RWPE2 (cell line): ENCODE measurements at regions not wholly inside any gene's neighbourhood (a gene's known extent, or its start where the extent isn't known, plus 50 kb on each side); places are given as distances from the start of the nearest gene placed in this dataset.

Experiments
- ATAC-seq: fragments of 200-7000 bp; cut with Tn5 transposase; 3 replicates; pipeline ENCODE4 v1.9.1; 2021; ENCODE audit warnings: low read depth
- DNase-seq: peaks from one replicate; pipeline ENCODE4 v3.0.0-alpha.2; 2020; ENCODE audit warnings: low spot score
- H3K27ac ChIP-seq: fragments of 450-650 bp; 2 replicates; pipeline ENCODE4 v1.5.1; 2017; ENCODE audit warnings: mild to moderate bottlenecking; ENCODE audit not compliant: poor library complexity, severe bottlenecking
- H3K27me3 ChIP-seq: fragments of 250-450 bp; sonication (Bioruptor Pico); 2 replicates; pipeline ENCODE4 v1.5.1; 2021; ENCODE audit warnings: mild to moderate bottlenecking, moderate library complexity; ENCODE audit not compliant: insufficient read depth, poor library complexity, severe bottlenecking
- H3K36me3 ChIP-seq: fragments of 250-450 bp; sonication (Bioruptor Pico); 2 replicates; pipeline ENCODE4 v1.5.1; 2020; ENCODE audit warnings: low read depth, mild to moderate bottlenecking, moderate library complexity
- H3K4me1 ChIP-seq: fragments of 250-450 bp; sonication (Bioruptor Pico); 2 replicates; pipeline ENCODE4 v1.5.1; 2021; ENCODE audit warnings: mild to moderate bottlenecking, moderate library complexity; ENCODE audit not compliant: insufficient read depth, poor library complexity, severe bottlenecking
- H3K4me3 ChIP-seq: fragments of 250-450 bp; sonication (Bioruptor Pico); 2 replicates; pipeline ENCODE4 v1.5.1; 2021; ENCODE audit warnings: mild to moderate bottlenecking, moderate library complexity; ENCODE audit not compliant: severe bottlenecking
- H3K9me3 ChIP-seq: fragments of 250-450 bp; sonication (Bioruptor Pico); 2 replicates; pipeline ENCODE4 v1.5.1; 2021; ENCODE audit warnings: mild to moderate bottlenecking, moderate library complexity; ENCODE audit not compliant: severe bottlenecking
- CTCF ChIP-seq: fragments of 450-650 bp; IDR thresholded peaks from one replicate; pipeline ENCODE4 v1.5.1; 2017; ENCODE audit warnings: mild to moderate bottlenecking, moderate library complexity; ENCODE audit not compliant: poor library complexity, severe bottlenecking

GRCh38 chr22:27474711-27475547, 326.6 kb downstream of the MN1 start:
- H3K4me1 ChIP-seq = peaks cover 41% of the 10 kb centered on the region
- H3K9me3 ChIP-seq = no peaks in the 10 kb centered on the region
- H3K27ac ChIP-seq = peak overlapping the region; percentile 99
- peak; percentile 81 for ATAC-seq
- H3K27me3 ChIP-seq = no peaks in the 10 kb centered on the region
- peak; percentile 99 for DNase-seq
- peak overlapping the region; percentile 32 for H3K4me3 ChIP-seq
- peaks cover 8% of the 10 kb centered on the region for H3K36me3 ChIP-seq
- TF ChIP-seq CTCF = peak; percentile 18

GRCh38 chr22:27475548-27475897, 326.0 kb downstream of the MN1 start:
- no peak for DNase-seq
- no peaks in the 10 kb centered on the region for H3K27me3 ChIP-seq
- no peak for ATAC-seq
- peaks cover 46% of the 10 kb centered on the region for H3K4me1 ChIP-seq
- H3K27ac ChIP-seq = peak overlapping the region; percentile 99
- H3K9me3 ChIP-seq = no peaks in the 10 kb centered on the region
- peaks cover 8% of the 10 kb centered on the region for H3K36me3 ChIP-seq
- TF ChIP-seq CTCF = no peak
- H3K4me3 ChIP-seq = peak overlapping the region; percentile 4

- DNase-seq (no peak), ATAC-seq (no peak)
- peak overlapping the region; percentile 99 for H3K27ac ChIP-seq
These were observed 325.2 kb downstream of the MN1 start for GRCh38 chr22:27476318-27476717.

GRCh38 chr22:27476729-27477128, 324.8 kb downstream of the MN1 start:
- peak; percentile 88 for DNase-seq
- no peak for TF ChIP-seq CTCF
- H3K27ac ChIP-seq = peak overlapping the region; percentile 99

More at GRCh38 chr22:27476318-27476717, 325.2 kb downstream of the MN1 start:
- Histone ChIP-seq H3K4me1 (peaks cover 46% of the 10 kb centered on the region), H3K36me3 (peaks cover 11% of the 10 kb centered on the region), H3K9me3 (no peaks in the 10 kb centered on the region), H3K4me3 (no peak overlapping the region), H3K27me3 (no peaks in the 10 kb centered on the region)
- TF ChIP-seq CTCF = no peak

GRCh38 chr22:27477171-27477570, 324.4 kb downstream of the MN1 start:
- no peak for TF ChIP-seq CTCF
- DNase-seq (no peak), ATAC-seq (no peak)

More at GRCh38 chr22:27476729-27477128, 324.8 kb downstream of the MN1 start:
- H3K4me1 ChIP-seq = peaks cover 46% of the 10 kb centered on the region
- no peak overlapping the region for H3K4me3 ChIP-seq
- peaks cover 12% of the 10 kb centered on the region for H3K36me3 ChIP-seq
- no peaks in the 10 kb centered on the region for H3K9me3 ChIP-seq
- peak; percentile 55 for ATAC-seq
- H3K27me3 ChIP-seq = no peaks in the 10 kb centered on the region

More at GRCh38 chr22:27477171-27477570, 324.4 kb downstream of the MN1 start:
- no peaks in the 10 kb centered on the region for H3K27me3 ChIP-seq
- peaks cover 46% of the 10 kb centered on the region for H3K4me1 ChIP-seq
- H3K4me3 ChIP-seq = no peak overlapping the region
- H3K36me3 ChIP-seq = peaks cover 17% of the 10 kb centered on the region
- H3K27ac ChIP-seq = peak overlapping the region; percentile 99
- no peaks in the 10 kb centered on the region for H3K9me3 ChIP-seq
